Prostate gland (tissue), 2 donors: ENCODE measurements at regions not wholly inside any gene's neighbourhood (a gene's known extent, or its start where the extent isn't known, plus 50 kb on each side); places are given as distances from the start of the nearest gene placed in this dataset.

Source experiments
- POLR2A ChIP-seq: fragments of 450-650 bp; IDR thresholded peaks from one replicate; pipeline ENCODE4 v1.6.1; 2016; ENCODE audit warnings: antibody characterized with exemption, mild to moderate bottlenecking
- POLR2AphosphoS5 ChIP-seq: sonication (generic); formaldehyde crosslinking; IDR thresholded peaks from one replicate; pipeline ENCODE4 v1.6.1; 2017; ENCODE audit warnings: antibody characterized with exemption
- TF ChIP-seq, protein P1 (sequence below), 4 experiments: fragments of 200-600 bp in 2 of 4; fragments of 450-650 bp in 2 of 4; sonication (generic) in 2 of 4; IDR thresholded peaks; 1 replicate in 3 of 4; 2 replicates in 1 of 4; pipeline ENCODE4 v1.5.1; 2016 to 2019; ENCODE audit warnings: antibody characterized with exemption in 4 of 4, mild to moderate bottlenecking in 2 of 4, moderate library complexity in 2 of 4

DNA sequence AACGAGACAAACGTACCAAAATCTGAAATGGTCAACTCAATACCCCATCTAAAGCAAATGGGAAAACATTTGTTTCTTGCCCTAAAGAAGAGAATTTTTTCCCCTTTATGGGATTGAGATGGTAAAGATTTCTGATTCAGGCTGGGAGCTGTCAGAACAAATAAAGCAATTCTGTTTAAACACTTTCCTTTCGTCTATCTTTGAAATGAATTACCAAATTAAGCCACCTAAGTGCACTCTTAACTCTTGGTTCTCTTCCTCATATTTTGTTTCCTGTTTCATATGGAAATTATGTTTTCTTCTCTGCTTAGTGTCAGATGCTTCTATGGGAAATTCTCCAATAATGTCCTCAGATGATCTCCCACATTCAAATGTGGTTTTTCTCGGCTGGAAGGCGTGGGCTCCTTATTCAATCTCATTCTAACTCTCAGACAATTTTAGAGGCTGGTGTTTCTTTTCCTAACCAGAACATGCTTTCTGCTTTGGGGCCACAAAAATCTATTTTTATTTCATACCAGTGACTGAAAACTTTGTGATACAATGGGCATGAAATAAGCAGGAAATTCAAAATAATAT, 50.3 kb upstream of the HPF1 start:
- TF ChIP-seq, protein P1, sequence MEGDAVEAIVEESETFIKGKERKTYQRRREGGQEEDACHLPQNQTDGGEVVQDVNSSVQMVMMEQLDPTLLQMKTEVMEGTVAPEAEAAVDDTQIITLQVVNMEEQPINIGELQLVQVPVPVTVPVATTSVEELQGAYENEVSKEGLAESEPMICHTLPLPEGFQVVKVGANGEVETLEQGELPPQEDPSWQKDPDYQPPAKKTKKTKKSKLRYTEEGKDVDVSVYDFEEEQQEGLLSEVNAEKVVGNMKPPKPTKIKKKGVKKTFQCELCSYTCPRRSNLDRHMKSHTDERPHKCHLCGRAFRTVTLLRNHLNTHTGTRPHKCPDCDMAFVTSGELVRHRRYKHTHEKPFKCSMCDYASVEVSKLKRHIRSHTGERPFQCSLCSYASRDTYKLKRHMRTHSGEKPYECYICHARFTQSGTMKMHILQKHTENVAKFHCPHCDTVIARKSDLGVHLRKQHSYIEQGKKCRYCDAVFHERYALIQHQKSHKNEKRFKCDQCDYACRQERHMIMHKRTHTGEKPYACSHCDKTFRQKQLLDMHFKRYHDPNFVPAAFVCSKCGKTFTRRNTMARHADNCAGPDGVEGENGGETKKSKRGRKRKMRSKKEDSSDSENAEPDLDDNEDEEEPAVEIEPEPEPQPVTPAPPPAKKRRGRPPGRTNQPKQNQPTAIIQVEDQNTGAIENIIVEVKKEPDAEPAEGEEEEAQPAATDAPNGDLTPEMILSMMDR (IDR thresholded peaks at IDR 0.05) = no peak
- TF ChIP-seq POLR2A (no peak), POLR2AphosphoS5 (no peak)
